ENCODE measurements at regions not wholly inside any gene's neighbourhood (a gene's known extent, or its start where the extent isn't known, plus 50 kb on each side); places are given as distances from the start of the nearest gene placed in this dataset.

GRCh38 chr1:79966438-79966837 is 959.9 kb upstream of the ADGRL4 start:
- Histone ChIP-seq H3K27ac (replicated peaks) (no peak overlapping the region), H3K27me3 (ENCODE audit: insufficient read depth, poor library complexity, severe bottlenecking) (no peaks in the 10 kb centered on the region), H3K4me3 (replicated peaks; ENCODE audit: insufficient read depth, low read length) (no peak overlapping the region)
- TF ChIP-seq, protein P1, sequence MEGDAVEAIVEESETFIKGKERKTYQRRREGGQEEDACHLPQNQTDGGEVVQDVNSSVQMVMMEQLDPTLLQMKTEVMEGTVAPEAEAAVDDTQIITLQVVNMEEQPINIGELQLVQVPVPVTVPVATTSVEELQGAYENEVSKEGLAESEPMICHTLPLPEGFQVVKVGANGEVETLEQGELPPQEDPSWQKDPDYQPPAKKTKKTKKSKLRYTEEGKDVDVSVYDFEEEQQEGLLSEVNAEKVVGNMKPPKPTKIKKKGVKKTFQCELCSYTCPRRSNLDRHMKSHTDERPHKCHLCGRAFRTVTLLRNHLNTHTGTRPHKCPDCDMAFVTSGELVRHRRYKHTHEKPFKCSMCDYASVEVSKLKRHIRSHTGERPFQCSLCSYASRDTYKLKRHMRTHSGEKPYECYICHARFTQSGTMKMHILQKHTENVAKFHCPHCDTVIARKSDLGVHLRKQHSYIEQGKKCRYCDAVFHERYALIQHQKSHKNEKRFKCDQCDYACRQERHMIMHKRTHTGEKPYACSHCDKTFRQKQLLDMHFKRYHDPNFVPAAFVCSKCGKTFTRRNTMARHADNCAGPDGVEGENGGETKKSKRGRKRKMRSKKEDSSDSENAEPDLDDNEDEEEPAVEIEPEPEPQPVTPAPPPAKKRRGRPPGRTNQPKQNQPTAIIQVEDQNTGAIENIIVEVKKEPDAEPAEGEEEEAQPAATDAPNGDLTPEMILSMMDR (IDR thresholded peaks at IDR 0.05; ENCODE audit: insufficient read depth, low read length), result no peak
- TF ChIP-seq REST (IDR thresholded peaks at IDR 0.05; ENCODE audit: insufficient replicate concordance, low read depth), result no peak
- no peak for TF ChIP-seq POLR2AphosphoS5 (IDR thresholded peaks at IDR 0.05; ENCODE audit: low read depth)
- TF ChIP-seq SPI1 (IDR thresholded peaks at IDR 0.05; ENCODE audit: borderline replicate concordance, low read depth), result no peak
- TF ChIP-seq GABPA (IDR thresholded peaks at IDR 0.05; ENCODE audit: low read depth), result no peak
- DNase-seq (ENCODE audit: low read depth in 1 of 2, low spot score in 1 of 2), result no peak

DNA sequence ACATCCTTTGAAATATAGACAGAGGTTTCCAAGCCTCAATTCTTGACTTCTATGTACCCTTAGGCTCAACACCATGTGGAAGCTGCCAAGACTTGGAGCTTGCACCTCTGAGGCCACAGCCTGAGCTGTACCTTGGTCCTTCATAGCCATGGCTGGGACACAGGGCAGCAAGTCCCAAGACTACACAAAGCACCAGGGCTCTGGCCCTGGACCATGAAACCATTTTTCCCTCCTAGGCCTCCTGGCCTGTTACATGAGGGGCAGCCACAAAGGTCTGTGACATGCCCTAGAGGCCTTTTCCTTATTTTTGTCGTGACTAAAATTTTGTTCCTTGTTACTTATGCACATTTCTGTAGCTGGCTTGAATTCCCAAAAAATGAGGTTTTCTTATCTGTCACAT is 953.1 kb upstream of the ADGRL4 start:
- TF ChIP-seq REST (IDR thresholded peaks at IDR 0.05; ENCODE audit: insufficient replicate concordance, low read depth), result no peak
- no peak for TF ChIP-seq GABPA (IDR thresholded peaks at IDR 0.05; ENCODE audit: low read depth)
- TF ChIP-seq POLR2AphosphoS5 (IDR thresholded peaks at IDR 0.05; ENCODE audit: low read depth), result no peak
- TF ChIP-seq, protein P1 (IDR thresholded peaks at IDR 0.05; ENCODE audit: insufficient read depth, low read length), result no peak
- no peak for TF ChIP-seq SPI1 (IDR thresholded peaks at IDR 0.05; ENCODE audit: borderline replicate concordance, low read depth)
- Histone ChIP-seq H3K27ac (replicated peaks) (no peak overlapping the region), H3K27me3 (ENCODE audit: insufficient read depth, poor library complexity, severe bottlenecking) (no peaks in the 10 kb centered on the region), H3K4me3 (replicated peaks; ENCODE audit: insufficient read depth, low read length) (no peak overlapping the region)
- DNase-seq (ENCODE audit: low read depth in 1 of 2, low spot score in 1 of 2), result no peak

GRCh38 chr1:79955966-79956365 is 949.4 kb upstream of the ADGRL4 start:
- no peak overlapping the region for H3K27ac ChIP-seq (replicated peaks)
- H3K27me3 ChIP-seq (ENCODE audit: insufficient read depth, poor library complexity, severe bottlenecking), result no peaks in the 10 kb centered on the region
- H3K4me3 ChIP-seq (replicated peaks; ENCODE audit: insufficient read depth, low read length), result no peak overlapping the region
- no peak for TF ChIP-seq SPI1 (IDR thresholded peaks at IDR 0.05; ENCODE audit: borderline replicate concordance, low read depth)
- no peak for TF ChIP-seq GABPA (IDR thresholded peaks at IDR 0.05; ENCODE audit: low read depth)
- no peak for TF ChIP-seq REST (IDR thresholded peaks at IDR 0.05; ENCODE audit: insufficient replicate concordance, low read depth)
- TF ChIP-seq POLR2AphosphoS5 (IDR thresholded peaks at IDR 0.05; ENCODE audit: low read depth), result no peak
- TF ChIP-seq, protein P1 (IDR thresholded peaks at IDR 0.05; ENCODE audit: insufficient read depth, low read length), result no peak
- no peak for DNase-seq (ENCODE audit: low read depth in 1 of 2, low spot score in 1 of 2)
